Stimulated activated naive CD8-positive, alpha-beta T cell treated with anti-CD3 and anti-CD28 coated beads, Interleukin-15, amount 100 ng/mL, for 72 hours (primary cell): ENCODE measurements at regions not wholly inside any gene's neighbourhood (a gene's known extent, or its start where the extent isn't known, plus 50 kb on each side); places are given as distances from the start of the nearest gene placed in this dataset.

Experiments
- ATAC-seq: fragments of 150-1000 bp; cut with Tn5 transposase; 2 replicates; pipeline ENCODE4 v1.10.0; 2021; ENCODE audit warnings: mild to moderate bottlenecking, moderate library complexity
- DNase-seq, 2 donors: peaks; one replicate each; pipeline ENCODE4 v3.0.0; 2021 to 2022
- H3K27ac Mint-ChIP-seq, 2 donors: one replicate each; pipeline ENCODE4 v1.8.0; 2022; ENCODE audit warnings: mild to moderate bottlenecking in 2 of 2, mixed read lengths in 2 of 2, moderate library complexity in 2 of 2
- H3K27me3 Mint-ChIP-seq: one replicate; pipeline ENCODE4 v1.8.0; 2022; ENCODE audit warnings: mixed read lengths
- H3K4me1 Mint-ChIP-seq: one replicate; pipeline ENCODE4 v1.8.0; 2022; ENCODE audit warnings: mild to moderate bottlenecking, mixed read lengths
- H3K4me3 Mint-ChIP-seq, 2 donors: one replicate each; pipeline ENCODE4 v1.8.0; 2022; ENCODE audit warnings: mild to moderate bottlenecking in 2 of 2, mixed read lengths in 2 of 2, moderate library complexity in 1 of 2
- H3K9me3 Mint-ChIP-seq, 2 donors: one replicate each; pipeline ENCODE4 v1.8.0; 2022; ENCODE audit warnings: mixed read lengths in 2 of 2

DNA sequence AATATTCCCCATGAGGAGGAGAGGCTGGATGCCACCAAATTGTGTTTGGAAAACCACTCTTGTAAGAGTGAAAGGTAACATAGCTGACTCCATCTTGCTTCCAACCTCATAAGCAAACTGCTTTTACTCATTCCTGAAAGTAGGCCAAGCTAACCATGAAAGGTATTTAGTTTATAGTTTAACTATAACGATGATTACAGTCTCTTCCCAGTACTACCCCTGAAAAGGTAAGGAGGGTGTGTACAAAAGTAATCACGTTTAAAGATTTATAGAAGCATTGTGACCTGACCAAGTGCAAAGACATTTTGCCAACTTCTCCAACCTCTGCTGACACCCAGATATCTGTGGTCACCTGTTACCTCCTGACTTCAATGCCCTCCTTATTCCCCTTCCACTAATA lies 122.6 kb downstream of the CD8B2 start:
- Mint-ChIP-seq H3K27ac (no peak overlapping the region), H3K4me1 (no peaks in the 10 kb centered on the region), H3K9me3 (no peaks in the 10 kb centered on the region), H3K4me3 (no peak overlapping the region), H3K27me3 (peaks cover 14% of the 10 kb centered on the region)
- no peak for DNase-seq
- no peak for ATAC-seq

DNA sequence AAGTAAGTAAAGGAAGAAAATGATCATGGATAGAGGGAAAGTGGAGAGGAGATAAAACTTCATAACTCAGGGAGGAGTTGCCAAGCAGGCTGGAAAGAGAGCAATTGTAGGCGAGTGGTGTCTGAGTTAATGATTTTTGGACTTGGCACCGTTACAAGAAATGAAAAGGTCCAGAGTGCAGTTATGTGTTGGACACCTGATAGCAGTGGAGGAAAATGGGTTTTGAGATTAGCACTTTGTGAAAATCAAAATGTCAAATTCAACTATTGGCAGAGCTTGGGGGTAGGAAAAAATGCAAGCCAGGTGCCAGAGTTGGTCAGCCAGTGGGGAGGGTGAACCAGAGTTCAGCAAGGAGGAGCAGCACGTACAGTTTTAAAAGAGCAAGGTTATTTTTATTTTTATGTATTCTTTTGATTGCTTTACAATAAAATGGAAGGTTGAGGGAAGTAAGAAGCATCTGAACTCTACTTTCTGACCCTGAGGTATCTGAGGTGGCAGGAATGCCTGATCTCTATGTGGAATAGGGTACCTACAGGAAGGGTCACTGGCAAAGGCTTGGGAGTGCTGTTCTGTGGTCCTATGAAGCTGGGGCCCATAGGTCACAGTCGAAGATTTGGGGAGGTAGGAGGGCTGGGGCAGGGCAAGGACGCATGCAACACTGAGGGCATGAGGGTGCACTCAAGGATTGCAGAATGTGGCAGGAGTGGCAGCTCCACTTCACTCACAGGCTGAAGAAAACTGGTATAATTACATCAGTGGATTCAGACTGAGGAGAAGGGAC lies 127.5 kb downstream of the CD8B2 start:
- ATAC-seq (no peak), DNase-seq (no peak)
- H3K4me3 Mint-ChIP-seq = no peak overlapping the region
- H3K27ac Mint-ChIP-seq = no peak overlapping the region
- peaks cover 28% of the 10 kb centered on the region for H3K27me3 Mint-ChIP-seq
- H3K4me1 Mint-ChIP-seq = no peaks in the 10 kb centered on the region
- H3K9me3 Mint-ChIP-seq = no peaks in the 10 kb centered on the region

DNA sequence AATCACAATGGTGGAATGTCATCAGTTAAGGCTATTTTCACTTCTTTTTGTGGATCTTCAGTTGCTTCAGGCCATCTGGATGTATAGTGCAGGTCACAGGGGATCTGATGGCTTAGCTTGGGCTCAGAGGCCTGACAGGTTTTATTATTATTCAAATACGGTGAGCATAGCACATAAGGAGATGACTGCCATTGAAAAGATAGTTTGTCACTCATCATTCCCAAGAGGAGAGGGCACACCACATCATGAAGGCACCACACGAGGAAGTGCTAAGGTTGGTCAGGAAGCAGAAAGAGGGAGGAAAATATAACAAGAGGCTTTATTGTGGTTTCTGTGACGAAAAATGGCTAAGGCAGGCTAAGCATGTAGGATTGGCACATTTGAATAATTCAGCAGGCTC lies 131.4 kb downstream of the CD8B2 start:
- H3K27ac Mint-ChIP-seq = no peak overlapping the region
- no peak overlapping the region for H3K4me3 Mint-ChIP-seq
- no peak for ATAC-seq
- H3K4me1 Mint-ChIP-seq = no peaks in the 10 kb centered on the region
- peaks cover 20% of the 10 kb centered on the region for H3K27me3 Mint-ChIP-seq
- no peak for DNase-seq
- no peaks in the 10 kb centered on the region for H3K9me3 Mint-ChIP-seq

DNA sequence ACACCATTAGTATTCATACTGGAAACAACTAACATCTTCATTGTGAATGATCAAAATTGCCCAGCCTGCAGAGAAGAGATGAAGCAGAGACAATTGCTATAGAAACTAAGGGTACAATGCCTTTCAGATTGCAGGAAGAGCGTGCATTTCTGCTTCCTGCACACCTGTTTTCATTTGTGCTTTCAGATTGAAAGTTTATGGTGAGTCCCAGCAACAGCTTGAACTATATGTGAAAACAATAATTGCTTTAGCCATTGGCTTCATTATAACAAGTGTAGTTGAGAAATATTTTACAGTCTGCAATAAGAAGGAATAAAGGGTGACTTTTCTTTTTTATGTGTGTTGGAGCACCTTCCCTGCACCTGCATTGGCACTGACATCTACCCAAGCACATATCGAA lies 136.3 kb downstream of the CD8B2 start:
- ATAC-seq = no peak
- peaks cover 12% of the 10 kb centered on the region for H3K27me3 Mint-ChIP-seq
- no peak overlapping the region for H3K4me3 Mint-ChIP-seq
- peaks cover 0 to 8% of the 10 kb centered on the region in 2 donors for H3K9me3 Mint-ChIP-seq
- no peaks in the 10 kb centered on the region for H3K4me1 Mint-ChIP-seq
- no peak for DNase-seq
- H3K27ac Mint-ChIP-seq = no peak overlapping the region

DNA sequence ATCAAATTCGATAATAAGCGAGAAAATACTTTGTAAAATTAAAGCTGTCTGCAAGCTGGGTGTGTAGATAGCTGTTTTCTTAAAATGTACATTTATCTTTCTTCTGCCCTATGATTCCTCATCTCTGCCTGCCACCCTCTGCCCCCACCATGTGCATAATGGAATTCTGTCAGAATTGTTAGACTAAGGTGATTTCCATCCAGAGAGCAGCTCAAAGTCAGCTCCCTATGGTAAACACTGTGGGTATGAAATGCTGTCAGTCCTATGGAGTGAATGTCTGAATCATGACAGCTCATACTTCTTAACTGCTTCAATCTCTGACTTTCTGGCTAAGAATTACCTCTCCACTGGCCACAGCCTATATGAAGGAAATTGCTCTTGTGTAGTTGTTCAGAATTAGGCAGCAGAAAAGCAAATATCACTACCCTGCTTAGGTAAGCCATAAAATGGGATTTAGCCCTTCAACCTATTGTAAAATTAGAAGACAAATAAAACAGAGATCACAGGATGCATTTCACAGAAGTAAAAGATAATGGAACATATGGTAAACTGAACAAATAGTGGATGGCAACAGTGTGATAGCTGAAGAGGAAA lies 137.7 kb downstream of the CD8B2 start:
- H3K9me3 Mint-ChIP-seq = peaks cover 4 to 10% of the 10 kb centered on the region in 2 donors
- H3K27ac Mint-ChIP-seq = no peak overlapping the region
- no peak overlapping the region for H3K4me3 Mint-ChIP-seq
- no peak for ATAC-seq
- peaks cover 7% of the 10 kb centered on the region for H3K27me3 Mint-ChIP-seq
- no peak for DNase-seq
- H3K4me1 Mint-ChIP-seq = no peaks in the 10 kb centered on the region

DNA sequence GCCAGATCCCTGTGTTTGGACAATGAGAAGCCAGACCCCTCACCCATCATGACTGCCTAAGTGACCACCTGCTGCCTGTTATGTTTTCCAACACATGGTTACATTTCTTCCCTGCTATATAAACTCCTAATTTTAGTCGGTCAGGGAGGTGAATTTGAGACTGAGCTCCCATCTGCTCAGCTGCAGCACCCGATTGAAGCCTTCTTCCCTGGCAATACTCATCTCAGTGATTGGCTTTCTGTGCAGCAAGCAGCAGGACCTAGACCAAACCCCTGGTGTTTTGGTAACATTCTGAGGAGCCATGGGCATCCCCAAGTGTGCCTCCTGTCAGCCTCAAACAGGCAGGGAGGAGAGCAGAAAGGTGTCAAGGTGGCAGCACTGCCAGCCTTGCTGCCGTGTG lies 141.2 kb downstream of the CD8B2 start:
- DNase-seq (no peak), ATAC-seq (no peak)
- peaks cover 4 to 10% of the 10 kb centered on the region in 2 donors for H3K9me3 Mint-ChIP-seq
- H3K27me3 Mint-ChIP-seq = peaks cover 12% of the 10 kb centered on the region
- H3K27ac Mint-ChIP-seq = no peak overlapping the region
- H3K4me3 Mint-ChIP-seq = no peak overlapping the region
- no peaks in the 10 kb centered on the region for H3K4me1 Mint-ChIP-seq

DNA sequence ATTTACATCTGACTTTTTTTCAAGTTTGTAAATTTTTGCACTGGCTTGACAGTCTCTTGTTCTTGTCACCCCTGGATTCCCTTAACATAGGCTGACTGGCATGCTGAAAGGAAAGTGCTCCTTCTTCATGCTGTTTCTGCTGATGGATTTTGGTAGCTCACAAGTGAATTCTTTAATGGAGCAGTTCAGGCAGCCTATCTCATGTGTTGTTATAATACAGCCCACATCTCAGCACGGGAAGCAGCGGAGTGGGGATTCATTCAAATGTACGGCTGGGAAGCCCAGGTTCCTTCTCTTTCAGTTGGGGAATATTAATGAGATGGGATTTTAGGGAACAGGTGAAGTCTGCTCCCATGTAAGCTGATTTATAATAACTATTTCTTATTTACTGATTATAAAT lies 142.8 kb downstream of the CD8B2 start:
- DNase-seq (no peak), ATAC-seq (no peak)
- H3K27me3 Mint-ChIP-seq = peaks cover 14% of the 10 kb centered on the region
- no peak overlapping the region for H3K27ac Mint-ChIP-seq
- no peak overlapping the region for H3K4me3 Mint-ChIP-seq
- H3K4me1 Mint-ChIP-seq = no peaks in the 10 kb centered on the region
- H3K9me3 Mint-ChIP-seq = peaks cover 4 to 10% of the 10 kb centered on the region in 2 donors

DNA sequence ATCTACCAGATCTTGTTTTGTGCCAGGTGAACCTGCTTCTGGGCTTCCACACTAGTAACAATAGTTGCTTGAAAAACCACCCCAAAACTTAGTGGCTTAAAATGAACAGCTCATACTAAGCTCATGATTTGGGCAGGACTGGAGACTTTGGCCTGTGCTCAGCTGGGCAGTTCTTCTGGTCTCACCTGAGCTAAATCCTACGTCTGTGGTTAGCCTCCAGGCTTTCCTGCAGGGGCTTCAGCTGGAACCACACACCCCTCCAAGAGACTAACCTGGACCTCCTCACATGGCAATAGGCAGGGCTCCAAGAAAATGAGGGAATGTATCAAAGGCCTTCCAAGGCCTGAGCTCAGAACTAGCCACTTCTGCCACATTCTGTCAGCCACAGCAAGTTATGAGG lies 144.1 kb downstream of the CD8B2 start:
- Mint-ChIP-seq H3K27ac (no peak overlapping the region), H3K9me3 (peaks cover 4 to 10% of the 10 kb centered on the region in 2 donors), H3K4me3 (no peak overlapping the region), H3K27me3 (peaks cover 7% of the 10 kb centered on the region), H3K4me1 (no peaks in the 10 kb centered on the region)
- ATAC-seq (no peak), DNase-seq (no peak)

DNA sequence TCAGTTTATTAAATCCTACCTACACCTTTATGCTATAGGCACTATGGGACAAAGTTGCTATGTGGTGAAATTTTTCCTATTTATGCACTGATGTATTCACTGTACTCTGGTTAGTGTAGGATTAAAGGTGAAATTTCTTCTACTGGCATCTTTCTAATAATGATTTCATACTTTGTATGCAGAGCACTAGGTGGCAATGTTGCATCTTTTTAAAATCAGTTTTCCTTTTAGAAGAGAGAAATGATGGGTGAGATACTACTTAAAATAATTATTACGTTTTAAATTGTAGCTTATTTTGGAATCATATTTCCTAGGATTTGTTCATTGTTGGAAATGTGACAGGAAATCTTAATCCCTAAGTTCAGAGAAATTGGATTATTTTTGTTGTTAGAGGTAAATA lies 150.9 kb downstream of the CD8B2 start:
- Mint-ChIP-seq H3K4me1 (no peaks in the 10 kb centered on the region), H3K27me3 (peaks cover 6% of the 10 kb centered on the region), H3K27ac (no peak overlapping the region), H3K9me3 (no peaks in the 10 kb centered on the region), H3K4me3 (no peak overlapping the region)
- ATAC-seq (no peak), DNase-seq (no peak)

DNA sequence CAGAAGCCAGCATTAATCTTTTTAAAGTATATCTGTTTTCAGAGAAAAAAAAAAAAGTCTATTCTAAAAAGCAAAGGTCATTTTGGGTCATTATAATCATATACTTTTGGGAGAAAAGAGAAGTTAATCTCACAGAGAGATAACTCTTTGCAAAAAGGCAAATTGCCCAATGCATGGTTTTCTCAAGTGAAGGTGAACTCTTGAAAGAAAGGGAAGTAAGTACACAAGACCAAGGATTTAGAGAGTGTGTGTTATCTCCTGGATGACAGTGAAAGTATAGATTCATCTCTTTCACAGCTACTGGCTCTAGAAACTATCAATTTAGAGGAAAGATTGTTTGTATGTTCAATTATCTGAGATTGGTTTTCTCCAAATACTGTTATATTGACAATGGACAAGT lies 151.4 kb downstream of the CD8B2 start:
- H3K4me1 Mint-ChIP-seq = no peaks in the 10 kb centered on the region
- H3K4me3 Mint-ChIP-seq = no peak overlapping the region
- ATAC-seq (no peak), DNase-seq (no peak)
- peaks cover under 1% of the 10 kb centered on the region for H3K27me3 Mint-ChIP-seq
- no peaks in the 10 kb centered on the region for H3K9me3 Mint-ChIP-seq
- no peak overlapping the region for H3K27ac Mint-ChIP-seq

DNA sequence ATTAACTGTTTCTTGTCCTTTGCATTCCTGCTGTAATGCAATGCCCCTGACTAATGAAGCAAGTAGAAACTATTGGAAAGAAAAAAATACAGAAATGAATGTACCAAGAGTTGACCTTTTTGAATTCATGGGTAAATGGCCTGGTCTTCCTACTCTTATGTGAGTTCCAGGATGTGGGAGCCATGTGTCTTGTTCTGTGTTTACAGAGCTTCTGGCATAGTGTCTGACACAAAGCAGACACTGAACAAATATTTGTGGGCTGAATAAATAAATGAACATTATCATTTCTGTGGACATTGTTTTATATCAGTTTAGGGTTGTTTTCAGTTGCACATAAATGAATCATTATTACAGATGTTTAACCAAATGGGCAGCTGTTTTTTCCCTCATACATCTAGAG lies 155.5 kb downstream of the CD8B2 start:
- H3K4me3 Mint-ChIP-seq = no peak overlapping the region
- H3K27ac Mint-ChIP-seq = no peak overlapping the region
- no peak for DNase-seq
- H3K4me1 Mint-ChIP-seq = no peaks in the 10 kb centered on the region
- no peak for ATAC-seq
- H3K27me3 Mint-ChIP-seq = no peaks in the 10 kb centered on the region
- no peaks in the 10 kb centered on the region for H3K9me3 Mint-ChIP-seq

DNA sequence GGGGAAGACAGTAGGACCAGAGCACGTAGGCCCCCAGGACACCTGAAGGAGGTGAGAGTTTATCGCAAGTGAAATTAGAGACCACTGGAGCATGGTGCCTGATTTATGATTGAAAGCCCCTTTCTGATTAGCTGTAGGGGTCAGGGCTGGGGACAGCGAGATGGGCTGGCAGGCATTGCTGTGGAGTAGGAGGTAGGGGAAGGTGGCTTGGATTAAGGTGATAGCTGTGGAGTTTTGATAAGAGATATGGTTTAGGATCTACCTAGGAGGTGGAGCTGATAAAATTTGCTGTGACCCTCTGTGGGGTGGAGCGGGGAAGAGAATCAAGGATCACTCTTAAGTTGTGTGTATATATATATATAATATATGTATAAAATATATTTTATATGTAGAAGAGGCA lies 157.5 kb downstream of the CD8B2 start:
- DNase-seq (no peak), ATAC-seq (no peak)
- Mint-ChIP-seq H3K4me1 (no peaks in the 10 kb centered on the region), H3K27ac (no peak overlapping the region), H3K27me3 (no peaks in the 10 kb centered on the region), H3K4me3 (no peak overlapping the region), H3K9me3 (no peaks in the 10 kb centered on the region)

DNA sequence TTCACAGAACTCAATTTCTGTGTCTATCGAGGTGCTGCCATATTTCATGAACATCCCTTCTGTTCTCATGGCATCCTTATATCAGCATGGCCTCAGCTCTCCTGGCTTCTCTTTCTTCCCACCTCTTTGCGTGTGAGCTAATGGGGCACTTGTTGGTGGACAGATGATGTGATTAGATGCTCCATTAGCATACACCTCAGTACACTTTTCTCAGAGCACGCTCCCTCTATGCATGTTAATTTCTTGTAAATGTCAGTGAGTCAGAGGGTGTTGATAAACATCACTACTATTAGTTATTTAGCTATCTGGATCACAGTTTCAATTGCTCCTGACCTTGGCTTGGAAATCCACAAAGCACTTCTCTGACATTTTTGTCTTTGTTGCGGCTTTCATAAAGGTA lies 159.4 kb downstream of the CD8B2 start:
- DNase-seq (no peak), ATAC-seq (no peak)
- H3K9me3 Mint-ChIP-seq = no peaks in the 10 kb centered on the region
- H3K27me3 Mint-ChIP-seq = no peaks in the 10 kb centered on the region
- H3K27ac Mint-ChIP-seq = no peak overlapping the region
- H3K4me1 Mint-ChIP-seq = no peaks in the 10 kb centered on the region
- H3K4me3 Mint-ChIP-seq = no peak overlapping the region

DNA sequence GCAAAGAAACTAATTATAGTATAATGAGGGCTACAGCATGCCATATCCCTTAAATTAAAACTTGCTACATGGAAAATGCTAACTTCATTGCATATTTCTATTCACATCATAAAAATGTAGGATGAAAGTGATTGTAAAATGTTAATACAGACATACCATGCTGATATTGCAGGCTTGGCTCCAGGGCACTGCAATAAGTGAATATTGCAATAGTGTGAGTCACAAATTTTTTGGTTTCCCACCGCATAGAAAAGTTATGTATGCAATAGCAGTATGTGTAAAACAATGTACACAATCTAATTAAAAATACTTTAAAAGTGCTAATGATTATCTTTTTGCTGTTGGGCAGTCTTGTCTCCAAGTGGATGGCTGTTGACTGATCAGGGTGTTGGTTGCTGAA lies 162.1 kb downstream of the CD8B2 start:
- no peak overlapping the region for H3K27ac Mint-ChIP-seq
- DNase-seq (no peak), ATAC-seq (no peak)
- H3K9me3 Mint-ChIP-seq = no peaks in the 10 kb centered on the region
- no peaks in the 10 kb centered on the region for H3K4me1 Mint-ChIP-seq
- H3K4me3 Mint-ChIP-seq = no peak overlapping the region
- peaks cover 16% of the 10 kb centered on the region for H3K27me3 Mint-ChIP-seq

DNA sequence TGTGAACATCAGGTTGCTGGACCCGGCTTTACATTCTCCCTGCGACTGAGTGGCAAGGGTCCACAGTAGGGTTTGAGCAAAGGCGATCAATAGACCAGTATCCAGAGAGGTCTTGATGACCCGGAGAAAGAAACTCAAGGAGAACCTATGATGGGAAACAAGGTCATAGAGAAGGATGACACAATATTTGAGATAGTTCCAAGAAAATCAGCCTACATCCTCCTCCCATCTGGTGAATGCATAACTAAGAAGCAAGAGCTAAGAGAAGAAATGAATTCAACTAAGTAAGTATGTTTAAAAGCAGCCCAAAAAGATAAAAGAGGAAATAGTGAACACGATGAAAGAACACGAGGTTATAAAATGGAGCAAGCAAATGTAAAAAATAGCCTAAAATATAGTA lies 166.3 kb downstream of the CD8B2 start:
- ATAC-seq (no peak), DNase-seq (no peak)
- Mint-ChIP-seq H3K4me1 (no peaks in the 10 kb centered on the region), H3K27ac (no peak overlapping the region), H3K27me3 (peaks cover 16% of the 10 kb centered on the region), H3K9me3 (peaks cover 0 to 20% of the 10 kb centered on the region in 2 donors), H3K4me3 (no peak overlapping the region)

DNA sequence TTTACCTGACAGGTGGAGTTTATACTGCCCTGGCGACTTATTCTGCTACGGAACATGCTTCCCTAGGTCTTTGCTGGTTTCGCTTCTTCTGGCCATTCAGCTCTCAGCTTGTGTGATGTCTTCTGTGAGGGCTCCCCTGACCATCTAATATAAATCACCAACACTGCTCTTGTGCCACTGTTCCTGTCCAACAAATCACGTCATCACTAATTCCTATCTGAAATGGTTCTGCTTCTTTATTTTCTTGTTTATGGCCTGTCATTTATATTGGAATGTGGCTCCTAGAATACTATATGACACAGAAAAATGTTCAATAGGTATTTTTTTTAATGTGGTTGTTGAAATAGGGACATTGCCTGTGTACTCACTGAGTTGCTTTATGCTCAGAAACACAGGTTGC lies 171.5 kb downstream of the CD8B2 start:
- ATAC-seq (no peak), DNase-seq (no peak)
- no peak overlapping the region for H3K27ac Mint-ChIP-seq
- peaks cover 0 to 26% of the 10 kb centered on the region in 2 donors for H3K9me3 Mint-ChIP-seq
- no peak overlapping the region for H3K4me3 Mint-ChIP-seq
- H3K4me1 Mint-ChIP-seq = no peaks in the 10 kb centered on the region
- peaks cover 12% of the 10 kb centered on the region for H3K27me3 Mint-ChIP-seq

DNA sequence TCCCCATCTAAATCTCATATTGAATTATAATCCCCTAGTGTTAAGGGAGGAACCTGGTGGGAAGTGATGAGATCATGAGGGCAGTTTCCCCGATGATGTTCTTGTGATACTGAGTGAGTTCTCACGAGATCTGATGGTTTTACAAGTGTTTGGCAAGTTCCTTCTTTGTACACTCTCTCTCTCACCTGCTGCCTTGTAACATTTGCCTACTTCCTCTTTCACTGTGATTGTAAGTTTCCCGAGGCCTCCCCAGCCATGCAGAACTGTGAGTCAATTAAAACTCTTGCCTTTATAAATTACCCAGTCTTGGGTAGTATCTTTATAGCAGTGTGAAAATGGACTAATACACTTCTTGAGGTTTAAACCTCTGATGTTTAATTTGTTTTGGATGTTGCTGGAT lies 177.5 kb downstream of the CD8B2 start:
- Mint-ChIP-seq H3K4me3 (no peak overlapping the region), H3K27me3 (peaks cover 31% of the 10 kb centered on the region), H3K9me3 (peaks cover 0 to 24% of the 10 kb centered on the region in 2 donors), H3K27ac (no peak overlapping the region), H3K4me1 (no peaks in the 10 kb centered on the region)
- ATAC-seq = no peak
- no peak for DNase-seq
